ENCODE measurements at regions not wholly inside any gene's neighbourhood (a gene's known extent, or its start where the extent isn't known, plus 50 kb on each side); places are given as distances from the start of the nearest gene placed in this dataset.

DNA sequence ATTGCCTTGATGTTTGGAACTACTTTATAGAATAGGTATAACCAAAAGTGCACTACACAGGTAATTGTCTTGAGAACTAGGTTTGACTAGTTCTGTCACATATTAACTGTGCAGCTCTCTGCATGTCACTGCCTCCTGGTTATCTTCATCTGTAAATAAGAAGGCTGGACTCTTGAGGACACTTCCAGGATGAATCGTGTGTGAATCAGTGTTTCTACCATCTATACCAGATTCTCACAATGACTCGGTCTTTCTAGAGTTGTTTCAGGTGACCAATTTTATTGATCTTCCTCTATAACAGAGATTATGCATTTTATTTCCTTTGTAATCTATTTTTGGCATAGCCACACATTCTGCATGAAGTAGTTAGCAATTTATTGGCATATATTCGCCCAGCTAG is 1181.0 kb upstream of the TENM4 start:
- no peak for DNase-seq
- H3K4me1 Mint-ChIP-seq = no peaks in the 10 kb centered on the region
- H3K4me3 Mint-ChIP-seq = no peak overlapping the region
- no peaks in the 10 kb centered on the region for H3K9me3 Mint-ChIP-seq
- no peak overlapping the region for H3K27ac Mint-ChIP-seq
- no peaks in the 10 kb centered on the region for H3K36me3 Mint-ChIP-seq (ENCODE audit: low read depth)
- no peaks in the 10 kb centered on the region for H3K27me3 Mint-ChIP-seq (ENCODE audit: low read depth, poor library complexity)
- TF ChIP-seq, protein P1, sequence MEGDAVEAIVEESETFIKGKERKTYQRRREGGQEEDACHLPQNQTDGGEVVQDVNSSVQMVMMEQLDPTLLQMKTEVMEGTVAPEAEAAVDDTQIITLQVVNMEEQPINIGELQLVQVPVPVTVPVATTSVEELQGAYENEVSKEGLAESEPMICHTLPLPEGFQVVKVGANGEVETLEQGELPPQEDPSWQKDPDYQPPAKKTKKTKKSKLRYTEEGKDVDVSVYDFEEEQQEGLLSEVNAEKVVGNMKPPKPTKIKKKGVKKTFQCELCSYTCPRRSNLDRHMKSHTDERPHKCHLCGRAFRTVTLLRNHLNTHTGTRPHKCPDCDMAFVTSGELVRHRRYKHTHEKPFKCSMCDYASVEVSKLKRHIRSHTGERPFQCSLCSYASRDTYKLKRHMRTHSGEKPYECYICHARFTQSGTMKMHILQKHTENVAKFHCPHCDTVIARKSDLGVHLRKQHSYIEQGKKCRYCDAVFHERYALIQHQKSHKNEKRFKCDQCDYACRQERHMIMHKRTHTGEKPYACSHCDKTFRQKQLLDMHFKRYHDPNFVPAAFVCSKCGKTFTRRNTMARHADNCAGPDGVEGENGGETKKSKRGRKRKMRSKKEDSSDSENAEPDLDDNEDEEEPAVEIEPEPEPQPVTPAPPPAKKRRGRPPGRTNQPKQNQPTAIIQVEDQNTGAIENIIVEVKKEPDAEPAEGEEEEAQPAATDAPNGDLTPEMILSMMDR (IDR thresholded peaks at IDR 0.05) = no peak

DNA sequence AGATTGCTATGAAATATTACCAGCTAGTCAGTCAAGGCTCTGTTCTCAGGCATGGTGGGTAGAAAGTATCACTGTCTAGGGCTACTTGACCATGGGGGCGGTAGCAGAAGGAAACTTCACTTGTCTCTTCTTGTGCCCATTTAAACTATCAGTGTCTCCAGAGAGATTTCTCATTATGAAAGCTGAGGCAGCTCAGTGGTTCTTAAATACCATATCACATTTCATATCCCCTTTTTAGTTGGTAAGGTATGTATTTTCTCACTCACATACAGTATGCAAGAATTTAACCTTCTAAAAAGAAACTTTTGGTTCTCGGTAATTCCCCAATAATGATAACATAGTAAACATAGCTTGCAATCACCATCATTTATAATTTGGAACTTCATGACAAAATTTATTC is 1180.0 kb upstream of the TENM4 start:
- no peak overlapping the region for H3K27ac Mint-ChIP-seq
- no peak overlapping the region for H3K4me3 Mint-ChIP-seq
- H3K36me3 Mint-ChIP-seq (ENCODE audit: low read depth) = no peaks in the 10 kb centered on the region
- TF ChIP-seq, protein P1 (IDR thresholded peaks at IDR 0.05) = no peak
- DNase-seq = no peak
- H3K9me3 Mint-ChIP-seq = no peaks in the 10 kb centered on the region
- H3K27me3 Mint-ChIP-seq (ENCODE audit: low read depth, poor library complexity) = no peaks in the 10 kb centered on the region
- no peaks in the 10 kb centered on the region for H3K4me1 Mint-ChIP-seq

DNA sequence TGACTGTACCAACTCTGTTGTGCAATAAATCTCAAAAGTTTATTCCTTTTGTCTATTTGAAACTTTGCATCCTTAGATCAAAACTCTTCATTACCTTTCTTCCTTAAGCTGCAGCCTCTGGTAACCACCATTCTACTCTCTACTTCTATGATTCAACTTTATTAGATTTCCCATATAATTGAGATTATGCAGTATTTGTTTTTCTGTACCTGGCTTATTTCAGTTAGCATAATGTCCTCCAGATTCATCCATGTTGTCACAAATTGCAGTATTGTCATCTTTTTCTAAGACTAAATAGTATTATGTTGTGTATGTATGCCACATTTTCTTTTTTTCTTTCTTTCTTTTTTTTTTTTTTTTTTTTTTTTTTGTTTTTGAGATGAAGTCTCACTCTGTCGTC is 1176.3 kb upstream of the TENM4 start:
- no peak for DNase-seq
- Mint-ChIP-seq H3K9me3 (no peaks in the 10 kb centered on the region), H3K36me3 (ENCODE audit: low read depth) (no peaks in the 10 kb centered on the region), H3K4me3 (no peak overlapping the region), H3K4me1 (no peaks in the 10 kb centered on the region), H3K27me3 (ENCODE audit: low read depth, poor library complexity) (peaks cover 4% of the 10 kb centered on the region), H3K27ac (no peak overlapping the region)
- TF ChIP-seq, protein P1 (IDR thresholded peaks at IDR 0.05) = no peak

DNA sequence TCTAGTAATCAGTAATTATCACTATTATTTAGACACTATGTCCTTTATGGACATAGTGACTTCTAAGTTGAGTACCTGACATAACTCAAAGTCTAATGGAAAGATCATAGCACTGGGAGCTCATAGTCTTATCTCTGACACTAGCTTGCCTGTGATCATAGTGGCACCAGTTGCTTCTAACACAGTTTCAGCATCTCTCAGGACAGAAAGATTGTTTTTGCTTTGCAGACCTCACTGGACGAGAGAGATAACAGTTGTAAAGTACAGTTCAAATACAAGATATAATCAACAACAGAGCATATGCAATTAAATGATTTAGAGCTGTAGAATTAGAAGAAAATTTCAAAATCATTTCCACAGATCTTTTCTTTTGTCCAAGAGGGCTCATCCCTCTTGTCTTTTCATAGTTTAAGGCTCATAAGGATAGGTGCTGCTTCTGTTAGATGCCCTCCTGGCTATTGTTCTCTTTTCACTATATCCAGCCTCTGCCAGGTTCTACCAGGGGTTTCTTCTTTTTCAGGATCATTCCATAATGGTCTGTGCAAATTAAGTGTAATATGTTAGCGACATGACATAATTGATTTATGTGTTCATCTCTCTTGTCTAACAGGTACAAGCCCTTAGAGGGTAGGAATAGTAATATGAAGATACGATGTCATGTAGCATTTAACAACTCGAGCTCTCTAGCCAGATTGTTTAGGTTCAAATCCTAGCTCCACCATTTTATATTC is 1175.4 kb upstream of the TENM4 start:
- H3K27me3 Mint-ChIP-seq (ENCODE audit: low read depth, poor library complexity) = peaks cover 4% of the 10 kb centered on the region
- H3K36me3 Mint-ChIP-seq (ENCODE audit: low read depth) = no peaks in the 10 kb centered on the region
- H3K4me1 Mint-ChIP-seq = no peaks in the 10 kb centered on the region
- DNase-seq = no peak
- TF ChIP-seq, protein P1 (IDR thresholded peaks at IDR 0.05) = no peak
- no peak overlapping the region for H3K4me3 Mint-ChIP-seq
- no peak overlapping the region for H3K27ac Mint-ChIP-seq
- no peaks in the 10 kb centered on the region for H3K9me3 Mint-ChIP-seq

DNA sequence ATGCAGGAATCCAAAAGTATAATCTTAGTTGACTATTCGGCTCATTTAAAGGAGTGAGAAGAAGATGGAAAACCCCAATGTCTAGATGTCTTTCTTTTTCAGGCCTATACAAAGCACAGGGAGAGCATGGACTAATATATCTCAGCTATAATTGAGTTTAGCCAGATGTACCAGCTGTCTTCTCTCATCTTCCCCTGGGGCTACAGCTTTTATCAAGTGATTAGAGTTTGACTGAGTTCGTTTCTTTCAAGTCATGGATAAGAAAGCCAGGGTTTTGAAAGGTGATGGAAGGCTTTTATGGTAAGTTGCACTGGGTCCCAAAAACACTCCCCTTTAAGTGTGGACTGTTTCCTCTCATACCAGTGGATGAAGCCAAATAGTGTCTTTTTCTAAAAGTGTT is 1172.8 kb upstream of the TENM4 start:
- H3K27me3 Mint-ChIP-seq (ENCODE audit: low read depth, poor library complexity) = peaks cover 4% of the 10 kb centered on the region
- no peaks in the 10 kb centered on the region for H3K9me3 Mint-ChIP-seq
- no peaks in the 10 kb centered on the region for H3K4me1 Mint-ChIP-seq
- no peak overlapping the region for H3K27ac Mint-ChIP-seq
- TF ChIP-seq, protein P1 (IDR thresholded peaks at IDR 0.05) = no peak
- no peaks in the 10 kb centered on the region for H3K36me3 Mint-ChIP-seq (ENCODE audit: low read depth)
- no peak for DNase-seq
- H3K4me3 Mint-ChIP-seq = no peak overlapping the region

DNA sequence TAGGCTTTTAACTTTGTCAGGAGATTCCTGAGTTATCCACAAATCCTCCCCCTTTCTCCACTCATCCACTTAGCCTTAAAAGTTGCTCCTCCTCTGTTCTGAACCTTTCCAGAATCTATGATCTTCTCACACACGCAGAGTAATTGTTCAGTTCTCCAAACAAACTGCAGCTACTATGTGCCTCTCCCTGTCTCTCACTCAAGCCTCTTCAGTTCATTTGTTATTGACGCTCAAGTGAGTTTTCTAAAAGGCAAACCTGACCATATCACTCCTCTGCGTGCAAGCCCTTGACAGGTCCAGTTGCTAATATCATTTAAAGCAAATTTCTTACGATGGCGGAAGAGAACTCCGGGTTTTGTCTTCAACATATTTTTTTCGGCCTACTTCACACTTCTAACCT is 1169.7 kb upstream of the TENM4 start:
- no peak overlapping the region for H3K27ac Mint-ChIP-seq
- no peaks in the 10 kb centered on the region for H3K4me1 Mint-ChIP-seq
- H3K9me3 Mint-ChIP-seq = no peaks in the 10 kb centered on the region
- H3K36me3 Mint-ChIP-seq (ENCODE audit: low read depth) = no peaks in the 10 kb centered on the region
- TF ChIP-seq, protein P1 (IDR thresholded peaks at IDR 0.05) = no peak
- no peak for DNase-seq
- peaks cover 4% of the 10 kb centered on the region for H3K27me3 Mint-ChIP-seq (ENCODE audit: low read depth, poor library complexity)
- no peak overlapping the region for H3K4me3 Mint-ChIP-seq

Measured in nephron progenitor cell (in vitro differentiated cells).